ENCODE measurements at regions not wholly inside any gene's neighbourhood (a gene's known extent, or its start where the extent isn't known, plus 50 kb on each side); places are given as distances from the start of the nearest gene placed in this dataset.

- H3K4me1 ChIP-seq (ENCODE audit: control insufficient read depth, insufficient read depth, low read length): no peaks in the 10 kb centered on the region
- H3K36me3 ChIP-seq (ENCODE audit: control insufficient read depth, insufficient read depth, low read length): no peaks in the 10 kb centered on the region
- WGBS, 2 experiments: 90 to 92% methylated on average over 7 of the region's 7 CpGs
- H3K4me3 ChIP-seq (ENCODE audit: insufficient read depth, low read depth, low read length): no peak overlapping the region
- H3K9me3 ChIP-seq (ENCODE audit: control insufficient read depth, low read length): no peaks in the 10 kb centered on the region
- no peaks in the 10 kb centered on the region for H3K27me3 ChIP-seq (ENCODE audit: control insufficient read depth, insufficient read depth, low read length, poor library complexity, severe bottlenecking)
- no peak overlapping the region for H3K27ac ChIP-seq (ENCODE audit: insufficient read depth, low read depth, low read length, poor library complexity, severe bottlenecking)
These were observed 284.0 kb downstream of the DUSP10 start for GRCh38 chr1:221457685-221458446.

- no peaks in the 10 kb centered on the region for H3K4me1 ChIP-seq (ENCODE audit: control insufficient read depth, insufficient read depth, low read length)
- no peaks in the 10 kb centered on the region for H3K36me3 ChIP-seq (ENCODE audit: control insufficient read depth, insufficient read depth, low read length)
- no peak overlapping the region for H3K27ac ChIP-seq (ENCODE audit: insufficient read depth, low read depth, low read length, poor library complexity, severe bottlenecking)
- WGBS, 2 experiments: 94 to 100% methylated on average over 3 to 5 of the region's 5 CpGs
- H3K4me3 ChIP-seq (ENCODE audit: insufficient read depth, low read depth, low read length): no peak overlapping the region
- no peaks in the 10 kb centered on the region for H3K9me3 ChIP-seq (ENCODE audit: control insufficient read depth, low read length)
- no peaks in the 10 kb centered on the region for H3K27me3 ChIP-seq (ENCODE audit: control insufficient read depth, insufficient read depth, low read length, poor library complexity, severe bottlenecking)
These were observed 283.3 kb downstream of the DUSP10 start for GRCh38 chr1:221458447-221459156.

- Histone ChIP-seq H3K4me3 (ENCODE audit: insufficient read depth, low read depth, low read length) (no peak overlapping the region), H3K4me1 (ENCODE audit: control insufficient read depth, insufficient read depth, low read length) (no peaks in the 10 kb centered on the region), H3K36me3 (ENCODE audit: control insufficient read depth, insufficient read depth, low read length) (no peaks in the 10 kb centered on the region), H3K27me3 (ENCODE audit: control insufficient read depth, insufficient read depth, low read length, poor library complexity, severe bottlenecking) (no peaks in the 10 kb centered on the region), H3K27ac (ENCODE audit: insufficient read depth, low read depth, low read length, poor library complexity, severe bottlenecking) (no peak overlapping the region), H3K9me3 (ENCODE audit: control insufficient read depth, low read length) (no peaks in the 10 kb centered on the region)
- no CpG with 5 or more reads among the region's 1 CpG for WGBS, 2 experiments
These were observed 282.3 kb downstream of the DUSP10 start for GRCh38 chr1:221459558-221459957.

- H3K4me1 ChIP-seq (ENCODE audit: control insufficient read depth, insufficient read depth, low read length): no peaks in the 10 kb centered on the region
- no peaks in the 10 kb centered on the region for H3K27me3 ChIP-seq (ENCODE audit: control insufficient read depth, insufficient read depth, low read length, poor library complexity, severe bottlenecking)
- H3K9me3 ChIP-seq (ENCODE audit: control insufficient read depth, low read length): no peaks in the 10 kb centered on the region
- H3K4me3 ChIP-seq (ENCODE audit: insufficient read depth, low read depth, low read length): no peak overlapping the region
- no peak overlapping the region for H3K27ac ChIP-seq (ENCODE audit: insufficient read depth, low read depth, low read length, poor library complexity, severe bottlenecking)
- WGBS, 2 experiments: 88 to 93% methylated on average over 1 of the region's 1 CpG
- no peaks in the 10 kb centered on the region for H3K36me3 ChIP-seq (ENCODE audit: control insufficient read depth, insufficient read depth, low read length)
These were observed 279.5 kb downstream of the DUSP10 start for GRCh38 chr1:221462345-221462744.

- no peak overlapping the region for H3K27ac ChIP-seq (ENCODE audit: insufficient read depth, low read depth, low read length, poor library complexity, severe bottlenecking)
- H3K4me3 ChIP-seq (ENCODE audit: insufficient read depth, low read depth, low read length): no peak overlapping the region
- H3K36me3 ChIP-seq (ENCODE audit: control insufficient read depth, insufficient read depth, low read length): no peaks in the 10 kb centered on the region
- H3K4me1 ChIP-seq (ENCODE audit: control insufficient read depth, insufficient read depth, low read length): no peaks in the 10 kb centered on the region
- 93 to 95% methylated on average over 5 to 6 of the region's 6 CpGs for WGBS, 2 experiments
- H3K9me3 ChIP-seq (ENCODE audit: control insufficient read depth, low read length): no peaks in the 10 kb centered on the region
- H3K27me3 ChIP-seq (ENCODE audit: control insufficient read depth, insufficient read depth, low read length, poor library complexity, severe bottlenecking): no peaks in the 10 kb centered on the region
These were observed 273.3 kb downstream of the DUSP10 start for GRCh38 chr1:221468546-221468945.

GRCh38 chr1:221469476-221469875 lies 272.4 kb downstream of the DUSP10 start:
- no peaks in the 10 kb centered on the region for H3K9me3 ChIP-seq (ENCODE audit: control insufficient read depth, low read length)
- no peaks in the 10 kb centered on the region for H3K36me3 ChIP-seq (ENCODE audit: control insufficient read depth, insufficient read depth, low read length)
- WGBS, 2 experiments: 91% methylated on average over 3 of the region's 3 CpGs
- H3K27ac ChIP-seq (ENCODE audit: insufficient read depth, low read depth, low read length, poor library complexity, severe bottlenecking): no peak overlapping the region
- H3K4me3 ChIP-seq (ENCODE audit: insufficient read depth, low read depth, low read length): no peak overlapping the region
- H3K27me3 ChIP-seq (ENCODE audit: control insufficient read depth, insufficient read depth, low read length, poor library complexity, severe bottlenecking): no peaks in the 10 kb centered on the region
- no peaks in the 10 kb centered on the region for H3K4me1 ChIP-seq (ENCODE audit: control insufficient read depth, insufficient read depth, low read length)

GRCh38 chr1:221470000-221470698 lies 271.7 kb downstream of the DUSP10 start:
- no peaks in the 10 kb centered on the region for H3K27me3 ChIP-seq (ENCODE audit: control insufficient read depth, insufficient read depth, low read length, poor library complexity, severe bottlenecking)
- WGBS, 2 experiments: 91 to 95% methylated on average over 4 to 6 of the region's 6 CpGs
- no peak overlapping the region for H3K4me3 ChIP-seq (ENCODE audit: insufficient read depth, low read depth, low read length)
- H3K4me1 ChIP-seq (ENCODE audit: control insufficient read depth, insufficient read depth, low read length): no peaks in the 10 kb centered on the region
- H3K36me3 ChIP-seq (ENCODE audit: control insufficient read depth, insufficient read depth, low read length): no peaks in the 10 kb centered on the region
- no peak overlapping the region for H3K27ac ChIP-seq (ENCODE audit: insufficient read depth, low read depth, low read length, poor library complexity, severe bottlenecking)
- H3K9me3 ChIP-seq (ENCODE audit: control insufficient read depth, low read length): no peaks in the 10 kb centered on the region

GRCh38 chr1:221473411-221473810 lies 268.5 kb downstream of the DUSP10 start:
- H3K9me3 ChIP-seq (ENCODE audit: control insufficient read depth, low read length): no peaks in the 10 kb centered on the region
- H3K27me3 ChIP-seq (ENCODE audit: control insufficient read depth, insufficient read depth, low read length, poor library complexity, severe bottlenecking): no peaks in the 10 kb centered on the region
- H3K27ac ChIP-seq (ENCODE audit: insufficient read depth, low read depth, low read length, poor library complexity, severe bottlenecking): no peak overlapping the region
- H3K4me1 ChIP-seq (ENCODE audit: control insufficient read depth, insufficient read depth, low read length): no peaks in the 10 kb centered on the region
- H3K4me3 ChIP-seq (ENCODE audit: insufficient read depth, low read depth, low read length): no peak overlapping the region
- WGBS, 2 experiments: 85 to 87% methylated on average over 8 of the region's 8 CpGs
- H3K36me3 ChIP-seq (ENCODE audit: control insufficient read depth, insufficient read depth, low read length): no peaks in the 10 kb centered on the region

GRCh38 chr1:221477252-221477651 lies 264.6 kb downstream of the DUSP10 start:
- H3K9me3 ChIP-seq (ENCODE audit: control insufficient read depth, low read length): no peaks in the 10 kb centered on the region
- H3K27ac ChIP-seq (ENCODE audit: insufficient read depth, low read depth, low read length, poor library complexity, severe bottlenecking): no peak overlapping the region
- no peaks in the 10 kb centered on the region for H3K4me1 ChIP-seq (ENCODE audit: control insufficient read depth, insufficient read depth, low read length)
- WGBS, 2 experiments: 89 to 91% methylated on average over 3 of the region's 3 CpGs
- no peaks in the 10 kb centered on the region for H3K27me3 ChIP-seq (ENCODE audit: control insufficient read depth, insufficient read depth, low read length, poor library complexity, severe bottlenecking)
- H3K4me3 ChIP-seq (ENCODE audit: insufficient read depth, low read depth, low read length): no peak overlapping the region
- no peaks in the 10 kb centered on the region for H3K36me3 ChIP-seq (ENCODE audit: control insufficient read depth, insufficient read depth, low read length)
